ENCODE measurements at regions not wholly inside any gene's neighbourhood (a gene's known extent, or its start where the extent isn't known, plus 50 kb on each side); places are given as distances from the start of the nearest gene placed in this dataset.

GRCh38 chr2:219946021-219946420 is 318.6 kb downstream of the SLC4A3 start:
- no peaks in the 10 kb centered on the region for H3K79me2 ChIP-seq (ENCODE audit: control insufficient read depth, low read length)
- H3K4me3 ChIP-seq (ENCODE audit: low read length), result no peak overlapping the region
- H3K9me3 ChIP-seq (ENCODE audit: control insufficient read depth, insufficient read depth, low read length), result no peaks in the 10 kb centered on the region
- no peaks in the 10 kb centered on the region for H3K9me2 ChIP-seq (replicated peaks; ENCODE audit: control insufficient read depth, low read length)
- no peaks in the 10 kb centered on the region for H3K4me1 ChIP-seq (ENCODE audit: control insufficient read depth, low read length)
- no peak for TF ChIP-seq EZH2phosphoT487 (IDR thresholded peaks at IDR 0.05; ENCODE audit: borderline replicate concordance, low read length)
- TF ChIP-seq CTCF (IDR thresholded peaks at IDR 0.05; ENCODE audit: low read depth, low read length, poor library complexity, severe bottlenecking), result no peak
- H3K36me3 ChIP-seq (ENCODE audit: control insufficient read depth, low read length), result no peaks in the 10 kb centered on the region
- H3F3A ChIP-seq (ENCODE audit: control insufficient read depth, insufficient read depth), result no peaks in the 10 kb centered on the region
- no peak overlapping the region for H3K27ac ChIP-seq (ENCODE audit: low read depth, low read length)
- H3K27me3 ChIP-seq (ENCODE audit: control insufficient read depth, low read length), result no peaks in the 10 kb centered on the region
- no peaks in the 10 kb centered on the region for H4K20me1 ChIP-seq (ENCODE audit: control insufficient read depth, insufficient read depth, low read depth, low read length)
- H3K4me2 ChIP-seq (ENCODE audit: low read length), result no peak overlapping the region

- H3K9me2 ChIP-seq (replicated peaks; ENCODE audit: control insufficient read depth, low read length), result no peaks in the 10 kb centered on the region
These were observed 319.1 kb downstream of the SLC4A3 start for GRCh38 chr2:219946529-219946928.

GRCh38 chr2:219947575-219947974 is 320.1 kb downstream of the SLC4A3 start:
- H3K4me2 ChIP-seq (ENCODE audit: low read length), result no peak overlapping the region
- H4K20me1 ChIP-seq (ENCODE audit: control insufficient read depth, insufficient read depth, low read depth, low read length), result no peaks in the 10 kb centered on the region
- H3K4me1 ChIP-seq (ENCODE audit: control insufficient read depth, low read length), result no peaks in the 10 kb centered on the region
- no peak for TF ChIP-seq CTCF (IDR thresholded peaks at IDR 0.05; ENCODE audit: low read depth, low read length, poor library complexity, severe bottlenecking)
- TF ChIP-seq EZH2phosphoT487 (IDR thresholded peaks at IDR 0.05; ENCODE audit: borderline replicate concordance, low read length), result no peak
- H3K4me3 ChIP-seq (ENCODE audit: low read length), result no peak overlapping the region
- H3K36me3 ChIP-seq (ENCODE audit: control insufficient read depth, low read length), result no peaks in the 10 kb centered on the region
- no peak overlapping the region for H3K27ac ChIP-seq (ENCODE audit: low read depth, low read length)
- no peaks in the 10 kb centered on the region for H3K9me2 ChIP-seq (replicated peaks; ENCODE audit: control insufficient read depth, low read length)
- H3K27me3 ChIP-seq (ENCODE audit: control insufficient read depth, low read length), result no peaks in the 10 kb centered on the region
- no peaks in the 10 kb centered on the region for H3K79me2 ChIP-seq (ENCODE audit: control insufficient read depth, low read length)
- H3K9me3 ChIP-seq (ENCODE audit: control insufficient read depth, insufficient read depth, low read length), result no peaks in the 10 kb centered on the region
- no peaks in the 10 kb centered on the region for H3F3A ChIP-seq (ENCODE audit: control insufficient read depth, insufficient read depth)

More at GRCh38 chr2:219946529-219946928, 319.1 kb downstream of the SLC4A3 start:
- Histone ChIP-seq H3K27me3 (ENCODE audit: control insufficient read depth, low read length) (no peaks in the 10 kb centered on the region), H3F3A (ENCODE audit: control insufficient read depth, insufficient read depth) (no peaks in the 10 kb centered on the region), H3K79me2 (ENCODE audit: control insufficient read depth, low read length) (no peaks in the 10 kb centered on the region), H3K4me3 (ENCODE audit: low read length) (no peak overlapping the region), H3K4me2 (ENCODE audit: low read length) (no peak overlapping the region), H4K20me1 (ENCODE audit: control insufficient read depth, insufficient read depth, low read depth, low read length) (no peaks in the 10 kb centered on the region), H3K9me3 (ENCODE audit: control insufficient read depth, insufficient read depth, low read length) (no peaks in the 10 kb centered on the region), H3K4me1 (ENCODE audit: control insufficient read depth, low read length) (no peaks in the 10 kb centered on the region), H3K36me3 (ENCODE audit: control insufficient read depth, low read length) (no peaks in the 10 kb centered on the region), H3K27ac (ENCODE audit: low read depth, low read length) (no peak overlapping the region)
- no peak for TF ChIP-seq EZH2phosphoT487 (IDR thresholded peaks at IDR 0.05; ENCODE audit: borderline replicate concordance, low read length)
- no peak for TF ChIP-seq CTCF (IDR thresholded peaks at IDR 0.05; ENCODE audit: low read depth, low read length, poor library complexity, severe bottlenecking)

- Histone ChIP-seq H3K27me3 (ENCODE audit: control insufficient read depth, low read length) (no peaks in the 10 kb centered on the region), H3K4me2 (ENCODE audit: low read length) (no peak overlapping the region), H3K79me2 (ENCODE audit: control insufficient read depth, low read length) (no peaks in the 10 kb centered on the region), H3K4me3 (ENCODE audit: low read length) (no peak overlapping the region), H4K20me1 (ENCODE audit: control insufficient read depth, insufficient read depth, low read depth, low read length) (no peaks in the 10 kb centered on the region), H3K9me2 (replicated peaks; ENCODE audit: control insufficient read depth, low read length) (no peaks in the 10 kb centered on the region), H3F3A (ENCODE audit: control insufficient read depth, insufficient read depth) (no peaks in the 10 kb centered on the region), H3K9me3 (ENCODE audit: control insufficient read depth, insufficient read depth, low read length) (no peaks in the 10 kb centered on the region), H3K36me3 (ENCODE audit: control insufficient read depth, low read length) (no peaks in the 10 kb centered on the region), H3K27ac (ENCODE audit: low read depth, low read length) (no peak overlapping the region), H3K4me1 (ENCODE audit: control insufficient read depth, low read length) (no peaks in the 10 kb centered on the region)
- TF ChIP-seq CTCF (IDR thresholded peaks at IDR 0.05; ENCODE audit: low read depth, low read length, poor library complexity, severe bottlenecking) (no peak), EZH2phosphoT487 (IDR thresholded peaks at IDR 0.05; ENCODE audit: borderline replicate concordance, low read length) (no peak)
These were observed 321.6 kb downstream of the SLC4A3 start for GRCh38 chr2:219949053-219949452.
